Sigmoid colon (tissue), 6 donors: ENCODE measurements at regions not wholly inside any gene's neighbourhood (a gene's known extent, or its start where the extent isn't known, plus 50 kb on each side); places are given as distances from the start of the nearest gene placed in this dataset.

Experiments
- DNase-seq: peaks from one replicate; pipeline ENCODE4 v3.0.0-alpha.2; 2019
- H3K27ac ChIP-seq, 4 donors: fragments of 200-600 bp; sonication (generic); one replicate each; pipeline ENCODE4 v1.5.1; 2016 to 2019; ENCODE audit warnings: mild to moderate bottlenecking in 1 of 4
- H3K27me3 ChIP-seq, 3 donors: fragments of 200-600 bp; sonication (generic); one replicate each; pipeline ENCODE4 v1.5.1; 2019; ENCODE audit warnings: mild to moderate bottlenecking in 1 of 3
- H3K36me3 ChIP-seq, 4 donors: fragments of 200-600 bp; sonication (generic); one replicate each; pipeline ENCODE4 v1.5.1; 2016 to 2019
- H3K4me1 ChIP-seq, 4 donors: fragments of 200-600 bp; sonication (generic); one replicate each; pipeline ENCODE4 v1.5.1; 2017 to 2019
- H3K4me3 ChIP-seq, 4 donors: fragments of 200-600 bp; sonication (generic); one replicate each; pipeline ENCODE4 v1.5.1; 2017 to 2019; ENCODE audit warnings: mild to moderate bottlenecking in 2 of 4, moderate library complexity in 1 of 4
- H3K9me3 ChIP-seq, 4 donors: fragments of 200-600 bp in 3 of 4; sonication (generic) in 3 of 4; one replicate each; pipeline versions ENCODE4 v1.5.1 to v1.6.1; 2013 to 2019
- CTCF ChIP-seq, 4 experiments: fragments of 450-650 bp in 3 of 4; fragments of 200-600 bp in 1 of 4; IDR thresholded peaks; one replicate each; pipeline ENCODE4 v1.5.1; 2016 to 2019; ENCODE audit warnings: antibody characterized with exemption in 4 of 4, mild to moderate bottlenecking in 3 of 4, moderate library complexity in 2 of 4
- EP300 ChIP-seq, 4 donors: sonication (generic); formaldehyde crosslinking; IDR thresholded peaks; one replicate each; pipeline ENCODE4 v1.6.1; 2017; ENCODE audit warnings: antibody characterized with exemption in 4 of 4
- POLR2A ChIP-seq, 2 donors: fragments of 450-650 bp; IDR thresholded peaks; one replicate each; pipeline ENCODE4 v1.6.1; 2016; ENCODE audit warnings: antibody characterized with exemption in 2 of 2, mild to moderate bottlenecking in 2 of 2, moderate library complexity in 2 of 2
- POLR2AphosphoS5 ChIP-seq, 4 donors: sonication (generic); formaldehyde crosslinking; IDR thresholded peaks; one replicate each; pipeline ENCODE4 v1.6.1; 2017; ENCODE audit warnings: antibody characterized with exemption in 4 of 4
- WGBS, 2 donors: extraction: QIAGEN DNeasy Blood & Tissue Kit; methylation state at CpG; one replicate each; pipeline ENCODE4 v1.1.7; 2013; 5-methylcytosine and 5-hydroxymethylcytosine counted together
- intact Hi-C: fragments of 100-400 bp; cut with DNase I; formaldehyde crosslinking; loops from one replicate; pipeline ENCODE4 v1.15.1; 2023
- donor health status: healthy with polysubstance abuse.
- donor health status: healthy.

DNA sequence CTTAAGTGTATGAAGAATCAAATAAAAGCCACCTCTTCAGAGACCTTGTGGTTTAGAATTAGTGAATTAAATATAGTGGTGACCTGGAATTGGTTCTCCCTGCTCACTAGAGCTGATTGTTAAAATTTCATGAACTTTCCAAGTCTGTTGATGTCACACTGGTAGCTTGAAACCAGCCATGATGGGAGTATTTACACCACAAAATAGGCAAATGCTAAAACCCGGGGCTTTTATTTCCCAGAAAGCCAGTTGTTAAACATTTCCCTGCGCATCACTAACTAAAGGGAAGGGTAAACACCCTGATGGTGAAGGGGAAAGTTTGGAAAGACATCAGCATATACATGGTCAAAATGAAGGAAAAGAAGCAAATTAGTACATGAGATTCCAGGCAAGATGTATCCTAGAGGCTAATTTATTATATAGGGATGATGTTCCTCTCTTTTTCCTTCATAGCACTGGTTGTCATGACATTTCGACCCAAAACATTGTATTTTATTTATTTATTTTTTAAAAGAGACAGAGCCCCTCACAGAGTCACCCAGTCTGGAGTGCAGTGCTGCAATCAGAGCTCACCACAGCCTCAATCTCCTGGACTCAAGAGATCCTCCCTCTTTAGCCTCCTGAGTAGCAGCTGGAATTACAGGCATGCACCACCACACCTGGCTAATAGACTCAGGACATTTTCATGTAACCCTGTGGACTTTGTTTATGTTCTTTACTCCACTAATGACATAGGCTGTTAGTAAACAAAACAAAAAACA lies 123.2 kb downstream of the RIN2 start:
- intact Hi-C loops, result no loop called here
- whole genome bisulfite sequencing, 2 donors, result 82 to 87% methylated on average over 3 of the region's 3 CpGs
- no peak for DNase-seq
- TF ChIP-seq POLR2AphosphoS5 (IDR thresholded peaks at IDR 0.05) (no peak), POLR2A (IDR thresholded peaks at IDR 0.05) (no peak), EP300 (IDR thresholded peaks at IDR 0.05) (no peak), CTCF (IDR thresholded peaks at IDR 0.05) (no peak)
- Histone ChIP-seq H3K36me3 (no peaks in the 10 kb centered on the region), H3K4me1 (peaks cover 0 to 27% (median 18%) of the 10 kb centered on the region in 4 donors), H3K27me3 (no peaks in the 10 kb centered on the region), H3K9me3 (no peaks in the 10 kb centered on the region), H3K4me3 (no peak overlapping the region), H3K27ac (no peak overlapping the region)

DNA sequence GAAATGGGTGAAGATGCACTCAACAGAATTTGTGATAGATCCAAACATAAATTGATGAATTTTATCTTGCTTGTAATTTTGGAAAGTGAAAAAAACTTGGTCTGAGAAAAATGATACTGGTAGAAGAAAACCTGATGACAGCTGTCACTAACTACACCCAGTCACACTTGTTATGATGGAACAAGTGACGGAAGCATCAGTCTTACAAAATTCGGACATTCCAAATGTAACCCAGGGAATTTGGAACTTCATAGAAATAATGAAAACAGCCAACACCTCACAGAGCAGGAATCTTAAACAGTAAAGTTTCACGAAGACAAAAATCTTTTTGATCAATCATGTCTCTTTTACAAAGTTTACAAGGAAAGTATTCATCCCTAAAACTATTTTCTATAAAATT lies 123.9 kb downstream of the RIN2 start:
- intact Hi-C loops, result no loop called here
- DNase-seq, result no peak
- TF ChIP-seq POLR2AphosphoS5 (IDR thresholded peaks at IDR 0.05) (no peak), EP300 (IDR thresholded peaks at IDR 0.05) (no peak), CTCF (IDR thresholded peaks at IDR 0.05) (no peak), POLR2A (IDR thresholded peaks at IDR 0.05) (no peak)
- Histone ChIP-seq H3K27me3 (no peaks in the 10 kb centered on the region), H3K27ac (no peak overlapping the region), H3K36me3 (no peaks in the 10 kb centered on the region), H3K9me3 (no peaks in the 10 kb centered on the region), H3K4me3 (no peak overlapping the region), H3K4me1 (peaks cover 0 to 27% (median 19%) of the 10 kb centered on the region in 4 donors)
- 82 to 93% methylated on average over 3 of the region's 3 CpGs for WGBS, 2 donors

DNA sequence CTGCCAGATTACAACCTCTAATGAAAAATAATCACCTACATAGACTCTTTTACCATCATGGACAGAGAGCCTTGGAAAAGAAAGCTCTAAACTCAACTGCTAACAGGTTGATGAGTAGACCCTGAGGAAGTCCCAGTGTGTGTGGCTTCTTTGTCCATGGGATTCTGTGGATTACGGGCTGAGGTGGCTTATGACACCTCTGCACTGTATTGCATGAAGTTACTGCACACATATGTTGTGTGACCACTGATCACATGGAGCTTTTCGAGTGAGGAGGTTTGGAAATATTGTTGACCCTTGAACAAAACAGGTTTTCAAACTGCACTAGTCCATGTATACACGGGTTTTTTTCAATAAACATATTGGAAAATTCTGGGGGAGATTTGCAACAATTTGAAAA lies 124.4 kb downstream of the RIN2 start:
- WGBS, 2 donors, result 79 to 92% methylated on average over 3 of the region's 3 CpGs
- intact Hi-C loops, result no loop called here
- TF ChIP-seq POLR2A (IDR thresholded peaks at IDR 0.05) (no peak), CTCF (IDR thresholded peaks at IDR 0.05) (no peak), POLR2AphosphoS5 (IDR thresholded peaks at IDR 0.05) (no peak), EP300 (IDR thresholded peaks at IDR 0.05) (no peak)

GRCh38 chr20:19883501-19883900 lies 125.4 kb downstream of the RIN2 start:
- intact Hi-C loops, result no loop called here
- H3K4me3 ChIP-seq, result no peak overlapping the region

More for the DNA sequence above, 124.4 kb downstream of the RIN2 start:
- no peaks in the 10 kb centered on the region for H3K27me3 ChIP-seq
- H3K4me3 ChIP-seq, result no peak overlapping the region
- no peaks in the 10 kb centered on the region for H3K36me3 ChIP-seq
- DNase-seq, result no peak
- no peak overlapping the region for H3K27ac ChIP-seq
- H3K4me1 ChIP-seq, result peaks cover 0 to 27% (median 23%) of the 10 kb centered on the region in 4 donors
- no peaks in the 10 kb centered on the region for H3K9me3 ChIP-seq

More at GRCh38 chr20:19883501-19883900, 125.4 kb downstream of the RIN2 start:
- Histone ChIP-seq H3K36me3 (no peaks in the 10 kb centered on the region), H3K27me3 (no peaks in the 10 kb centered on the region), H3K4me1 (peaks cover 0 to 38% (median 33%) of the 10 kb centered on the region in 4 donors), H3K27ac (peak overlapping the region in 1 of 4 donors; percentile 87), H3K9me3 (no peaks in the 10 kb centered on the region)
- TF ChIP-seq POLR2AphosphoS5 (IDR thresholded peaks at IDR 0.05) (no peak), CTCF (IDR thresholded peaks at IDR 0.05) (no peak), POLR2A (IDR thresholded peaks at IDR 0.05) (no peak), EP300 (IDR thresholded peaks at IDR 0.05) (no peak)
- 93 to 97% methylated on average over 3 of the region's 3 CpGs for WGBS, 2 donors
- no peak for DNase-seq
